ENCODE measurements at regions not wholly inside any gene's neighbourhood (a gene's known extent, or its start where the extent isn't known, plus 50 kb on each side); places are given as distances from the start of the nearest gene placed in this dataset.

DNA sequence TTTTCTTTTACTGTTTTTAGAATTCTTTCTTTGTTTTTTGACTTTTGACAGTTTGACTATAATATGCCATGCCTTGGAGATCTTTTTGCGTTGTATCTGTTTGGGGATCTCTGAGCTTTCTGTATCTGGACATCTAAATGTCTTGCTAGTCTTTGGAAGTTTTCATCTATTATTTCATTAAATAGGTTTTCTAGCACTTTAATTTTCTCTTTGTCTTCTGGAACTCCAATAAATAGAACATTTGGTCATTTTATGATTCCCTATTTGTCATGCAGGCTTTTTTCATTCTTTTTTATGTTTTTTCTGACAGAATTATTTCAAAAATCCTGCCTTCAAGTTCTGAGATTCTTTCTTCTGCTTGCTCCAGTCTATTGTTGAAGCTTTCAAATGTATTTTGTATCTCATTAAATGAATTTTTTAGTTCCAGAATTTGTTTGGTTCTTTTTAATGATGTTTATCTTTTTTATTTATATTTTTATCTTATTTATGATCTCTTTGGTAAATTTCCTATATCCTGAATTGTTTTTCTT, 201.4 kb downstream of the CHD9NB start:
- Histone ChIP-seq H4K8ac (ENCODE audit: low read depth, low read length) (no peak overlapping the region), H3K56ac (ENCODE audit: low read length) (no peak overlapping the region), H3K9ac (ENCODE audit: low read length) (no peak overlapping the region), H3K27ac (ENCODE audit: low read depth, low read length) (no peak overlapping the region), H2BK5ac (ENCODE audit: low read length) (no peak overlapping the region), H2AK5ac (ENCODE audit: low read length) (no peak overlapping the region), H3K79me2 (ENCODE audit: control insufficient read depth, insufficient read depth, low read length) (no peaks in the 10 kb centered on the region), H3K36me3 (ENCODE audit: control insufficient read depth, insufficient read depth, low read length) (no peaks in the 10 kb centered on the region), H3K18ac (ENCODE audit: low read length) (no peak overlapping the region), H3K4me2 (ENCODE audit: low read length) (no peak overlapping the region), H4K5ac (ENCODE audit: low read length) (no peak overlapping the region), H3K4me1 (ENCODE audit: control insufficient read depth, low read depth, low read length) (no peaks in the 10 kb centered on the region), H3K27me3 (ENCODE audit: insufficient read depth, low read length, poor library complexity) (no peaks in the 10 kb centered on the region), H3K4me3 (ENCODE audit: low read length) (no peak overlapping the region), H2BK120ac (ENCODE audit: low read depth, low read length) (no peak overlapping the region), H3K23ac (ENCODE audit: low read length) (no peak overlapping the region), H3K79me1 (ENCODE audit: low read length) (no peaks in the 10 kb centered on the region), H3K4ac (ENCODE audit: low read depth, low read length) (no peak overlapping the region), H2BK15ac (replicated peaks; ENCODE audit: low read depth) (no peak overlapping the region)
- no peak for DNase-seq
- WGBS (ENCODE audit: extremely low coverage, insufficient coverage, low lambda C conversion rate) = no CpG with 5 or more reads among the region's 1 CpG

GRCh38 chr16:52843381-52843780, 209.3 kb downstream of the CHD9NB start:
- Histone ChIP-seq H3K18ac (ENCODE audit: low read length) (no peak overlapping the region), H3K79me1 (ENCODE audit: low read length) (no peaks in the 10 kb centered on the region), H3K4me3 (ENCODE audit: low read length) (no peak overlapping the region), H2BK120ac (ENCODE audit: low read depth, low read length) (no peak overlapping the region), H2BK15ac (replicated peaks; ENCODE audit: low read depth) (no peak overlapping the region), H3K23ac (ENCODE audit: low read length) (no peak overlapping the region), H4K8ac (ENCODE audit: low read depth, low read length) (no peak overlapping the region), H3K56ac (ENCODE audit: low read length) (no peak overlapping the region), H3K4me1 (ENCODE audit: control insufficient read depth, low read depth, low read length) (no peaks in the 10 kb centered on the region), H2AK5ac (ENCODE audit: low read length) (no peak overlapping the region), H3K4me2 (ENCODE audit: low read length) (no peak overlapping the region), H3K27ac (ENCODE audit: low read depth, low read length) (no peak overlapping the region), H3K27me3 (ENCODE audit: insufficient read depth, low read length, poor library complexity) (no peaks in the 10 kb centered on the region), H3K9ac (ENCODE audit: low read length) (no peak overlapping the region), H3K4ac (ENCODE audit: low read depth, low read length) (no peak overlapping the region), H2BK5ac (ENCODE audit: low read length) (no peak overlapping the region), H3K36me3 (ENCODE audit: control insufficient read depth, insufficient read depth, low read length) (no peaks in the 10 kb centered on the region), H3K79me2 (ENCODE audit: control insufficient read depth, insufficient read depth, low read length) (no peaks in the 10 kb centered on the region), H4K5ac (ENCODE audit: low read length) (no peak overlapping the region)
- no peak for DNase-seq

DNA sequence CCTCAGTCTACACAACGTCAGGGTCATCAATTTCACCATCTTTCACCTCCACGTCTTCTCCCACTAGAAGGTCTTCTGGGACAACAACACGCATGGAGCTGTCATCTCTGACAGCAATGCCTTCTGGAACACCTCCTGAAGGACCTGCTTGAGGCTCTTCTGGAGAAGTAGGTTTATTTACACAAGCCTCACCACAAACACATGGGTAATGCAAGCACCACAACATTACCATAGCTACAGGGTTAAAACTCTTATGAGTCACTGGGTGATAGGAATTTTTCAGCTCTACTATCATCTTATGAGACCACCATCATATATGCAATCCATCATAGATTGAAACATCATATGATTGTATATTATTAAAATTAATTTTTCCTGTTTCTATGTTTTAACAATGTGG, 215.4 kb downstream of the CHD9NB start:
- Histone ChIP-seq H2AK5ac (ENCODE audit: low read length) (no peak overlapping the region), H3K18ac (ENCODE audit: low read length) (no peak overlapping the region), H3K9ac (ENCODE audit: low read length) (no peak overlapping the region), H3K79me1 (ENCODE audit: low read length) (no peaks in the 10 kb centered on the region), H3K27me3 (ENCODE audit: insufficient read depth, low read length, poor library complexity) (no peaks in the 10 kb centered on the region), H2BK15ac (replicated peaks; ENCODE audit: low read depth) (no peak overlapping the region), H3K4me1 (ENCODE audit: control insufficient read depth, low read depth, low read length) (no peaks in the 10 kb centered on the region), H3K27ac (ENCODE audit: low read depth, low read length) (no peak overlapping the region), H4K5ac (ENCODE audit: low read length) (no peak overlapping the region), H4K8ac (ENCODE audit: low read depth, low read length) (no peak overlapping the region), H3K4ac (ENCODE audit: low read depth, low read length) (no peak overlapping the region), H3K4me3 (ENCODE audit: low read length) (no peak overlapping the region), H3K56ac (ENCODE audit: low read length) (no peak overlapping the region), H3K36me3 (ENCODE audit: control insufficient read depth, insufficient read depth, low read length) (no peaks in the 10 kb centered on the region), H3K4me2 (ENCODE audit: low read length) (no peak overlapping the region), H3K23ac (ENCODE audit: low read length) (no peak overlapping the region), H2BK120ac (ENCODE audit: low read depth, low read length) (no peak overlapping the region), H2BK5ac (ENCODE audit: low read length) (no peak overlapping the region), H3K79me2 (ENCODE audit: control insufficient read depth, insufficient read depth, low read length) (no peaks in the 10 kb centered on the region)
- no peak for DNase-seq
- no CpG with 5 or more reads among the region's 3 CpGs for WGBS (ENCODE audit: extremely low coverage, insufficient coverage, low lambda C conversion rate)

- no peaks in the 10 kb centered on the region for H3K4me1 ChIP-seq (ENCODE audit: control insufficient read depth, low read depth, low read length)
- no peaks in the 10 kb centered on the region for H3K27me3 ChIP-seq (ENCODE audit: insufficient read depth, low read length, poor library complexity)
- H3K9ac ChIP-seq (ENCODE audit: low read length) = no peak overlapping the region
- H3K36me3 ChIP-seq (ENCODE audit: control insufficient read depth, insufficient read depth, low read length) = no peaks in the 10 kb centered on the region
- H3K4me2 ChIP-seq (ENCODE audit: low read length) = no peak overlapping the region
- no peak overlapping the region for H4K5ac ChIP-seq (ENCODE audit: low read length)
- H3K4me3 ChIP-seq (ENCODE audit: low read length) = no peak overlapping the region
- H3K27ac ChIP-seq (ENCODE audit: low read depth, low read length) = no peak overlapping the region
- H2BK120ac ChIP-seq (ENCODE audit: low read depth, low read length) = no peak overlapping the region
- no peak overlapping the region for H2BK5ac ChIP-seq (ENCODE audit: low read length)
- H3K56ac ChIP-seq (ENCODE audit: low read length) = no peak overlapping the region
- H3K79me1 ChIP-seq (ENCODE audit: low read length) = no peaks in the 10 kb centered on the region
- WGBS (ENCODE audit: extremely low coverage, insufficient coverage, low lambda C conversion rate) = no CpG with 5 or more reads among the region's 5 CpGs
- H3K18ac ChIP-seq (ENCODE audit: low read length) = no peak overlapping the region
- H4K8ac ChIP-seq (ENCODE audit: low read depth, low read length) = no peak overlapping the region
- DNase-seq = no peak
- H2AK5ac ChIP-seq (ENCODE audit: low read length) = no peak overlapping the region
- no peak overlapping the region for H2BK15ac ChIP-seq (replicated peaks; ENCODE audit: low read depth)
- no peaks in the 10 kb centered on the region for H3K79me2 ChIP-seq (ENCODE audit: control insufficient read depth, insufficient read depth, low read length)
- H3K4ac ChIP-seq (ENCODE audit: low read depth, low read length) = no peak overlapping the region
- no peak overlapping the region for H3K23ac ChIP-seq (ENCODE audit: low read length)
These were observed 217.8 kb downstream of the CHD9NB start for GRCh38 chr16:52834736-52835465.

DNA sequence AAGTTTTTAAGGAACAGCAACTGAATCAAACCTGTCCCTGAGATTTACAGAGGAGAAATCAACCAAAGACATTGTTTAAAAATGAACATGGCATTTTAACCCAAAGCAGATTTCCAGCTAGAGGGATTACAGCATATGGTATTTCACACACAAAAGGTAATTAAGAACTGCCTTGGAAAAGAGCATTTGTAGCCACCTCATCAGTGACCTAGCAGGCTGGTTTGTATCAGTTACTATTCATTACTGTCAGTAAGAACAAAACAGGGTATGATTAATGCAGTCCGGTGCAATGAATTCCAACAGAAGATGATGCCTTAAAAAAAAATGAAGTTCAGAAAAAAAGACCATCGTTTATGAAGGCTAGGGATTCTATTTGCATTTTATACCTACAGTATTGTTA, 219.9 kb downstream of the CHD9NB start:
- Histone ChIP-seq H3K27ac (ENCODE audit: low read depth, low read length) (no peak overlapping the region), H3K23ac (ENCODE audit: low read length) (no peak overlapping the region), H2BK120ac (ENCODE audit: low read depth, low read length) (no peak overlapping the region), H3K18ac (ENCODE audit: low read length) (no peak overlapping the region), H3K79me2 (ENCODE audit: control insufficient read depth, insufficient read depth, low read length) (no peaks in the 10 kb centered on the region), H3K4me1 (ENCODE audit: control insufficient read depth, low read depth, low read length) (no peaks in the 10 kb centered on the region), H3K9ac (ENCODE audit: low read length) (no peak overlapping the region), H2BK15ac (replicated peaks; ENCODE audit: low read depth) (no peak overlapping the region), H2BK5ac (ENCODE audit: low read length) (no peak overlapping the region), H3K79me1 (ENCODE audit: low read length) (no peaks in the 10 kb centered on the region), H4K5ac (ENCODE audit: low read length) (no peak overlapping the region), H3K56ac (ENCODE audit: low read length) (no peak overlapping the region), H2AK5ac (ENCODE audit: low read length) (no peak overlapping the region), H3K4ac (ENCODE audit: low read depth, low read length) (no peak overlapping the region), H3K4me3 (ENCODE audit: low read length) (no peak overlapping the region), H3K36me3 (ENCODE audit: control insufficient read depth, insufficient read depth, low read length) (no peaks in the 10 kb centered on the region), H3K4me2 (ENCODE audit: low read length) (no peak overlapping the region), H4K8ac (ENCODE audit: low read depth, low read length) (no peak overlapping the region), H3K27me3 (ENCODE audit: insufficient read depth, low read length, poor library complexity) (no peaks in the 10 kb centered on the region)
- DNase-seq = no peak
- no CpG with 5 or more reads among the region's 2 CpGs for WGBS (ENCODE audit: extremely low coverage, insufficient coverage, low lambda C conversion rate)

DNA sequence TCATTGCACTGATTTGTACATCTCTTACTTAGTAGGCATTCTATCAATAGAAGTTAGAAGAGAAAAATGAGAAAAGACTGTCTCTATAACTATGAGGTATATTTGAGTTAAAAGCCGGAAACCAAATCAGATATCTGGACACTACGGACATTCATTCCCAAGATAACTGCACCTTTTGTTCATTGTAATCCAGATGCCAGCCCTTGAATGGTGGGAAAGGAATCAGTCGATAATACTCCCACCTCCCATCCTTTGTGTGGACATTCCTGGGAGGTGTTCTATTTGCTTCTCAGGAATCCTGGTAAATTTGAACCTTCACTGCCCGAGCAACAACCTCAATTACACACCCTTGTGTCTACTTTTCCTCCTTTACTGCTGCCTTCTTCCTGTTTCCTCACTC, 225.2 kb downstream of the CHD9NB start:
- no CpG with 5 or more reads among the region's 4 CpGs for WGBS (ENCODE audit: extremely low coverage, insufficient coverage, low lambda C conversion rate)
- Histone ChIP-seq H3K4me1 (ENCODE audit: control insufficient read depth, low read depth, low read length) (no peaks in the 10 kb centered on the region), H4K8ac (ENCODE audit: low read depth, low read length) (no peak overlapping the region), H2BK120ac (ENCODE audit: low read depth, low read length) (no peak overlapping the region), H3K27me3 (ENCODE audit: insufficient read depth, low read length, poor library complexity) (no peaks in the 10 kb centered on the region), H3K9ac (ENCODE audit: low read length) (no peak overlapping the region), H3K4ac (ENCODE audit: low read depth, low read length) (no peak overlapping the region), H3K36me3 (ENCODE audit: control insufficient read depth, insufficient read depth, low read length) (no peaks in the 10 kb centered on the region), H3K4me3 (ENCODE audit: low read length) (no peak overlapping the region), H2AK5ac (ENCODE audit: low read length) (no peak overlapping the region), H3K23ac (ENCODE audit: low read length) (no peak overlapping the region), H3K27ac (ENCODE audit: low read depth, low read length) (no peak overlapping the region), H3K56ac (ENCODE audit: low read length) (no peak overlapping the region), H2BK15ac (replicated peaks; ENCODE audit: low read depth) (no peak overlapping the region), H4K5ac (ENCODE audit: low read length) (no peak overlapping the region), H3K79me2 (ENCODE audit: control insufficient read depth, insufficient read depth, low read length) (no peaks in the 10 kb centered on the region), H3K4me2 (ENCODE audit: low read length) (no peak overlapping the region), H3K79me1 (ENCODE audit: low read length) (no peaks in the 10 kb centered on the region), H2BK5ac (ENCODE audit: low read length) (no peak overlapping the region), H3K18ac (ENCODE audit: low read length) (no peak overlapping the region)
- no peak for DNase-seq

All from mesendoderm (in vitro differentiated cells).